Epithelial cell of prostate (primary cell): ENCODE measurements at regions not wholly inside any gene's neighbourhood (a gene's known extent, or its start where the extent isn't known, plus 50 kb on each side); places are given as distances from the start of the nearest gene placed in this dataset.

Experiments
- DNase-seq: peaks from one replicate; pipeline ENCODE4 v3.0.0-alpha.2; 2011; ENCODE audit warnings: low read depth, low spot score
- H3K27ac ChIP-seq: fragments of 450-650 bp; 2 replicates; pipeline ENCODE4 v1.5.1; 2017; ENCODE audit warnings: mild to moderate bottlenecking

DNA sequence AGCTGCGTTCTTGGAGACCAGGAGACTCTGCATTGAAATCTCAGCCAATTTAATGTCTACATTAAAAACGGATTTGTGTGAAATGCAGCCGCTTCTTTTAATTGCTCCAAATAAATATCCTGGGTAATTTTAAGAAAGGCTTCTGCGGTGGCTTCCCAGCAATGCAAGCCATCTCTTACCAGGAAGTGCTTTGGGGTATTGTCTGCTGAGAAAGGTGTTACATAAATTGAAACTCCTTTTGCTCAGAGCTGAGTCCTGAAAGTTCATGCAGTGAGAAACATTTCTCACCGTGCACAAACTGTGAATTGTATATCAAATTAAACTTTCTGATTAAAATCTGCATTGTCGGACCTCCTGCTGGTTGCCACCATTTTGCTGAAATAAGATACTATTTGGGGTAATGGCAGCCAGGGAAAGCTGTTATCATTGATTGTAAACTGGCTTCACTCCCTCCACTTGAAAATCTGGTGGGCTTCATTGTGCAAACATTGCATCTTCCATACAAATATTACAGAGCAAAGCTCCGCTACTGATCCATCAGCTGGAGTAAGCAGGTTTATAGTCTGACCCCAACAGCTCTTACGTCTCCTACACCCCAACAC lies 59.5 kb downstream of the ZIC5 start:
- H3K27ac ChIP-seq = no peak overlapping the region
- no peak for DNase-seq

- H3K27ac ChIP-seq = no peak overlapping the region
Measured at GRCh38 chr13:99911069-99911964, 60.2 kb downstream of the ZIC5 start.

GRCh38 chr13:99909836-99910619 lies 61.5 kb downstream of the ZIC5 start:
- H3K27ac ChIP-seq = no peak overlapping the region
- DNase-seq = no peak

More at GRCh38 chr13:99911069-99911964, 60.2 kb downstream of the ZIC5 start:
- no peak for DNase-seq

- no peak for DNase-seq
- H3K27ac ChIP-seq = no peak overlapping the region
Measured at GRCh38 chr13:99909097-99909835, 62.3 kb downstream of the ZIC5 start.

DNA sequence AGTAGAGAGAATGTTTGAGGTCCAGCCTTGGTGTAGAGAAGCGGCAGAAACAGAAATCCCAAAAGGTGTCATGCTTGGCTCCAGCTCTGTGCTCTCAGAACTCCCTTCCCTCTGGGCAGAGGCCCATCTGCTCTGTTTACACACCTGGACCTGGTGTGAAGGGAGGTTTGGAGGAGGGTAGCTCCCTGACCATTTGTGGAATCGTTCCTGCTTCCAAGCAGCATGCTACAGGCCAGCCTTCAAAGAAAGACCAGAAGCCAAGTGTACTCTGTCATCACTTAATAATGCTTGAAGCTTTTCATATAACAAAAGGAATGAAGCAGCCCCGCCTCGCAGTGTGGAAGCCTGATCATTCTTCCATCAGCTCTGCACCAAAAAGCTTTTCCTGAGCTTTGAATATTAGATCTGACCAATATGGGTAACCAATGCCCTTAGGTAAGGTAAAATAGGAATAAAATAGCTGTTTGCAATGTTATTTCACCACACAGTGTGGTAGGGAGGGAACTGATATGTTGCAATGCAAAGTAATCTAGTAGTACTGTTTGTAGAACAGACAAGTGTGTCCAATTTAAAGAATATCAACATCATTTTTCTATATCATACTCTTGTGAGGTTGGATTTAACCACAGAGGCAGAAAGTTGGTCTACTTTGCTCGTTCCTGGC lies 63.3 kb downstream of the ZIC5 start:
- no peak overlapping the region for H3K27ac ChIP-seq
- DNase-seq = no peak

DNA sequence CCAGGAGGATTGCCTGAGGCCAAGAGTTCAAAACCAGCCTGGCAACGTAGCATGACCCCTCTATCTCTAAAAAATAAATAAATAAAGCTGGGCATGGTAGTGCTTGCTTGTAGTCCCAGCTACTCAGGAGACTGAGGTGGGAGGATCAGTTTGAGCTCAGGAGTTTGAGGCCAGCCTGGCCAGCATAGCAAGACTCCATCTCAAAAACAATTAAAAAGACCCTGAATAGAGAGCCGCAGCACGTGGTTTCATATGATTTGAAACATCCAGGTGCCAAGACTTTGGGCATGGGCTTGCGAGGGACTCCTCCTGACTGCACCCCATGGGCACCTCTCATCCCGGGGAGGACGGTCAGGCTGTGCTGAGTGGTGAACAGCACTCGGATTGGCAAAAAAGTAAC lies 63.9 kb downstream of the ZIC5 start:
- no peak overlapping the region for H3K27ac ChIP-seq
- no peak for DNase-seq

DNA sequence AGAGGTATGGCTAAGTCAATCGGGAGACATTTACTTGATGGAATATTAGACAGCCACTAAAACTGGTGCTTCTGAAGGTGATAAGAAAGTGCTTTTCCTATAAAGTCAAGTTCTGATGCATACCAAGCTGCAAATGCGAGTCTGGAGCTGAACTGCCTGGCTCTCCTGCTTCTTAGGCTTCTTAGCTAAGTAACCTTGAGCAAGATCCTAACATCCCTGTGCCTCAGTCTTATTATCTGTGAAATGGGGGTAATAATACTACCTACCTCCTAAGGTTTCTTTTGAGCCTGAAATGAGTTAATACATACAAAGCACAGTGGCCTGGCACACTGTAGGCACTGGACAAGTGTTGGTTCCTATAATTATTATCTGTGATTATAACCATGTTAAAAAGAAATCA lies 64.5 kb downstream of the ZIC5 start:
- DNase-seq = no peak

DNA sequence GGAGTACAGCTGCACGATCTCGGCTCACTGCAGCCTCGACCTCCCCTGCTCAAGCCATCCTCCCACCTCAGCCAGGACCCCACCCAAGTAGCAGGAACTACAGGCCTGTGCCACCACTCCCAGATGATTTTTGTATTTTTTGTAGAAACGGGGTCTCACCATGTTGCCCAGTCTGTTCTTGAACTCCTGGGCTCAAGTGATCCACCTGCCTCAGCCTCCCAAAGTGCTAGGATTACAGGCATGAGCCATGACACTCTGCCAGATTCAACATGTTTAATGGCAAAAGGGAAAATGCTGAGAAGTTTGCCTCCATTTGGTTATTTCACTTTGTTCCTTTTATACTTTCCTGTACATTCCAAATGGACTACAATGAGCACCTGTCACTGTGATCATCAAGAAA lies 65.8 kb downstream of the ZIC5 start:
- no peak for DNase-seq
- no peak overlapping the region for H3K27ac ChIP-seq

More for the DNA sequence above, 64.5 kb downstream of the ZIC5 start:
- H3K27ac ChIP-seq = no peak overlapping the region

DNA sequence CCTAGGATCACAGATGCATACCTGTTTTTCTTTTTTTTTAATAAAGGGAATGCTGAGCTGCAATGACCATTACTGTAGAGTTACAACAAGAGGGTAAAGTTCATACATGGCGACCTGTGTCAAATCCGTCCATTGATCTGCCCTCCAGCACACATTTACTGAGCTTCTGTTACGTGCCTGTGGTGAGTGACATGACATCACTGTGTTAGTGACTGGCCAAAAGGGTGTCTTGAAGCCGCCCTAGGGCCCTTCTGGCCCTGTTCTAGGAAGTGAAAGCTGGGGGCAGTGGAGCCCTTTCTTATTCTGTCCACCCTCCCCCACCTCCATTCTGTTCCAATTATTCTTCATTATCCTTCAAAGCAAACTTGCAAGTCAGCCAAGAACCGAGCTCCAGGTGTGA lies 66.3 kb downstream of the ZIC5 start:
- DNase-seq = no peak
- H3K27ac ChIP-seq = no peak overlapping the region

DNA sequence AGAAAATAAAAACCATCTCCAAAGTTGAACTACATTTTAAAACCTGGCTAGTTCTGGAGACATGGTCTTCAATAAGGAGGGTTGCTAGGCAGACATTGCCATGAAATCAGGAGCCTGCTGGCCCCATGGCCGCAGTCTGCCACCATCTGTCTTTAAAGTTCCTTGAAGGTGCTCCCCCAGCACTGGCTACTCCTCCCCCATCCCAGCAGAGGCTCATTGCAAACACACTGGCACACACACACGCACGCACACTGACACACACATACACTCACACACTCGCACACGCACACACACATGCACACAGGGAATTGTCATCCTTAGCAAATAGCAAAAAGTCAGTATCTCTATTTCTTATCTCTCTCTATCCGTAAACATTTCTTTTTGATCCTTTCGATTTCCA lies 68.4 kb downstream of the ZIC5 start:
- DNase-seq = no peak
- no peak overlapping the region for H3K27ac ChIP-seq

GRCh38 chr13:99902657-99903056 lies 68.9 kb downstream of the ZIC5 start:
- H3K27ac ChIP-seq = no peak overlapping the region
- DNase-seq = no peak

GRCh38 chr13:99900960-99901359 lies 70.6 kb downstream of the ZIC5 start:
- no peak overlapping the region for H3K27ac ChIP-seq
- no peak for DNase-seq

- H3K27ac ChIP-seq = no peak overlapping the region
- no peak for DNase-seq
Measured at GRCh38 chr13:99898421-99898820, 73.1 kb downstream of the ZIC5 start.

DNA sequence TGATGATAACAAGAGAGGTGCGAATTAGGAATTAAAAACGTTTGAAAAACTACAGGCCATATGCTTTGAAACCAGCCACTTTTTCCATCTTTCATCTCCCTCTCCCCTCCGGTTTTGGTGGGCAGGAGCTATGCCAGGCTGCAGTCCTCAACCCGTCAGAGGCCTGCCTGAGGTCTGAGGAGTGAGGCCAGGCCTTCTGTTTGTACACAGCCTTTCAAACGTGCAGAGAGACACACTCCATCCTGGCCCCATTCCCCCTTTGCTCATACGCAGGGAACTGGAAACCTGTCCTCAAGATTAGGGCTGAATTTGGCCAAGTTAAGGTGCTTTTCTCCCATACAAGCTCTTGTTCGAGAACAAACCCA lies 74.5 kb downstream of the ZIC5 start:
- H3K27ac ChIP-seq = no peak overlapping the region
- no peak for DNase-seq

DNA sequence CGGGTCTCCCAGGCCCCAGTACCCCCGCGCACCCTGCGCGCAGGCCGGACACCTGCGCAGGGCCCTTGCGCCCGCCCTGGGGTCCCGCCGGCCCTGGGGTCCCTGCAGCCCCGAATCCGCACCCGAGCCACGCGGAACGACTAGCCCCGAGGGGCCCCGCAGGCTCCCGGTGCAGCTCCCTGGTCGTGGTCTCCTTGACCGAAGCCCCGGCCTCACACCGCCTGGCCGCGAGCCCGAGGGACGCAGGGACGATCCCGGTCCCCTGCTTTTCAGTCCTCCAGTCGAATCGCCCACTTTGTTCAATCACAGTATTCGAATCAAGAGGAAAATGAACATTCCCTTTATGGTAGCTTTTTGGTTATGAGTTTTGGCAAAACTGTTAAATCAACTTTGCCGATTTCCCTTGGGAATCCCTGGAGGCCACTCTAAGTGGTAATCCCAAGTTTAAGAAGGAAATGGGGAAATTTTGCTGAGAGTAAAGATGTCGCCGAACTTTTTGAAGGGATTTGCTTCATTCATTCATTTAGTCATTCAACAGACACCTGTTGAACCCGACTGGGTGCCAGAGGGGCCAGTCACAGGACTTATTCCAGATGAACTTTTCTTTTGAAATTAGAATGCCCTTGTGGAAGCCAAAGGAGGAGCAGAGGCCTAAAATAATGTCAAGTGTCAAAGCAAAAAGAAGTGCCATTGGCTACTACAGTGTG lies 75.0 kb downstream of the ZIC5 start:
- H3K27ac ChIP-seq = no peak overlapping the region
- no peak for DNase-seq

- DNase-seq = no peak
- H3K27ac ChIP-seq = no peak overlapping the region
Measured at GRCh38 chr13:99895444-99896368, 75.9 kb downstream of the ZIC5 start.

- no peak for DNase-seq
Measured at GRCh38 chr13:99894840-99895443, 76.6 kb downstream of the ZIC5 start.

More at GRCh38 chr13:99894840-99895443, 76.6 kb downstream of the ZIC5 start:
- no peak overlapping the region for H3K27ac ChIP-seq
